H9 (cell line): ENCODE measurements at regions not wholly inside any gene's neighbourhood (a gene's known extent, or its start where the extent isn't known, plus 50 kb on each side); places are given as distances from the start of the nearest gene placed in this dataset.

Experiments used
- DNase-seq: peaks from one replicate; pipeline ENCODE4 v3.0.0-alpha.2; 2017
- H2AFZ ChIP-seq: one replicate; pipeline ENCODE4 v1.6.1; 2013; ENCODE audit warnings: mild to moderate bottlenecking, low read length, control low read depth, moderate library complexity
- H2AK5ac ChIP-seq: 2 replicates; pipeline ENCODE4 v1.6.1; 2013; ENCODE audit warnings: low read length, control low read depth, mixed read lengths; ENCODE audit not compliant: insufficient read length
- H2BK120ac ChIP-seq: one replicate; pipeline ENCODE4 v1.6.1; 2013; ENCODE audit warnings: low read depth, mild to moderate bottlenecking, low read length, control low read depth, inconsistent platforms; ENCODE audit not compliant: poor library complexity, severe bottlenecking
- H2BK12ac ChIP-seq: 2 replicates; pipeline ENCODE4 v1.6.1; 2013; ENCODE audit warnings: low read length, control low read depth, mixed read lengths, low read depth; ENCODE audit not compliant: insufficient read length
- H2BK15ac ChIP-seq: 2 replicates; pipeline ENCODE4 v1.6.1; 2013; ENCODE audit warnings: low read depth, low read length, control low read depth
- H2BK20ac ChIP-seq: one replicate; pipeline ENCODE4 v1.6.1; 2013; ENCODE audit warnings: low read depth, mild to moderate bottlenecking, low read length, control low read depth, inconsistent platforms; ENCODE audit not compliant: poor library complexity, severe bottlenecking
- H2BK5ac ChIP-seq: 2 replicates; pipeline ENCODE4 v1.6.1; 2013; ENCODE audit warnings: low read length, control low read depth, mixed read lengths; ENCODE audit not compliant: insufficient read length
- H3K14ac ChIP-seq: 2 replicates; pipeline ENCODE4 v1.6.1; 2013; ENCODE audit warnings: low read length, control low read depth; ENCODE audit not compliant: insufficient read depth
- H3K18ac ChIP-seq: 2 replicates; pipeline ENCODE4 v1.6.1; 2013; ENCODE audit warnings: low read depth, mild to moderate bottlenecking, mixed read lengths, low read length, control low read depth; ENCODE audit not compliant: insufficient read length
- H3K23ac ChIP-seq: 2 replicates; pipeline ENCODE4 v1.6.1; 2013; ENCODE audit warnings: low read length, control low read depth, mixed read lengths, low read depth; ENCODE audit not compliant: insufficient read length
- H3K23me2 ChIP-seq: 2 replicates; pipeline ENCODE4 v1.6.1; 2013; ENCODE audit warnings: low read depth, mild to moderate bottlenecking, mixed read lengths, low read length, control low read depth; ENCODE audit not compliant: insufficient read length, poor library complexity, severe bottlenecking
- H3K27ac ChIP-seq: 2 replicates; pipeline ENCODE4 v1.5.1; 2013; ENCODE audit warnings: low read length, control low read depth, mixed read lengths, low read depth; ENCODE audit not compliant: insufficient read length
- H3K27me3 ChIP-seq: 2 replicates; pipeline ENCODE4 v1.6.1; 2013; ENCODE audit warnings: low read length, control low read depth, inconsistent platforms; ENCODE audit not compliant: insufficient read depth
- H3K4ac ChIP-seq: 2 replicates; pipeline ENCODE4 v1.6.1; 2013; ENCODE audit warnings: low read depth, mild to moderate bottlenecking, control low read depth, inconsistent platforms, low read length, moderate library complexity
- H3K4me1 ChIP-seq: 2 replicates; pipeline ENCODE4 v1.6.1; 2013; ENCODE audit warnings: low read length, control low read depth, inconsistent platforms; ENCODE audit not compliant: insufficient read depth
- H3K4me2 ChIP-seq: 2 replicates; pipeline ENCODE4 v1.6.1; 2013; ENCODE audit warnings: low read length, control low read depth, mixed read lengths; ENCODE audit not compliant: insufficient read length, insufficient read depth
- H3K56ac ChIP-seq: 2 replicates; pipeline ENCODE4 v1.6.1; 2013; ENCODE audit warnings: low read depth, mild to moderate bottlenecking, mixed read lengths, low read length, control low read depth; ENCODE audit not compliant: insufficient read length
- H3K79me1 ChIP-seq: 2 replicates; pipeline ENCODE4 v1.6.1; 2013; ENCODE audit warnings: low read depth, mild to moderate bottlenecking, moderate library complexity, low read length, control low read depth, inconsistent platforms; ENCODE audit not compliant: insufficient read depth, poor library complexity, severe bottlenecking
- H3K79me2 ChIP-seq: 2 replicates; pipeline ENCODE4 v1.6.1; 2013; ENCODE audit warnings: low read length, control low read depth, inconsistent platforms; ENCODE audit not compliant: insufficient read depth
- H3K9ac ChIP-seq: 2 replicates; pipeline ENCODE4 v1.6.1; 2013; ENCODE audit warnings: low read length, control low read depth, mixed read lengths; ENCODE audit not compliant: insufficient read length; ENCODE audit errors: extremely low read depth
- H3K9me3 ChIP-seq: one replicate; pipeline ENCODE4 v1.6.1; 2013; ENCODE audit warnings: low read depth, low read length, inconsistent platforms; ENCODE audit not compliant: control insufficient read depth
- H3T11ph ChIP-seq: one replicate; pipeline ENCODE4 v1.6.1; 2013; ENCODE audit warnings: mild to moderate bottlenecking, low read length, control low read depth, inconsistent platforms
- H4K20me1 ChIP-seq: one replicate; pipeline ENCODE4 v1.6.1; 2013; ENCODE audit not compliant: control insufficient read depth, insufficient read length, insufficient read depth
- H4K5ac ChIP-seq: 2 replicates; pipeline ENCODE4 v1.6.1; 2013; ENCODE audit warnings: low read depth, mild to moderate bottlenecking, mixed read lengths, low read length, control low read depth; ENCODE audit not compliant: insufficient read length
- H4K8ac ChIP-seq: replicated peaks from 2 replicates; pipeline ENCODE4 v1.6.1; 2013; ENCODE audit warnings: low read length, control low read depth, mixed read lengths, low read depth; ENCODE audit not compliant: insufficient read length
- H4K91ac ChIP-seq: 2 replicates; pipeline ENCODE4 v1.6.1; 2013; ENCODE audit warnings: low read depth, mild to moderate bottlenecking, moderate library complexity, mixed read lengths, low read length, control low read depth; ENCODE audit not compliant: insufficient read length
- H3K27ac Mint-ChIP-seq, 3 experiments: 2 replicates in 2 of 3; 3 replicates in 1 of 3; pipeline ENCODE4 v1.8.0; 2020 to 2021; ENCODE audit warnings: mixed read lengths in 3 of 3, mild to moderate bottlenecking in 1 of 3, moderate library complexity in 1 of 3
- H3K27me3 Mint-ChIP-seq: 2 replicates; pipeline ENCODE4 v1.8.0; 2021; ENCODE audit warnings: low read depth, mild to moderate bottlenecking, moderate library complexity, mixed read lengths
- H3K36me3 Mint-ChIP-seq, 3 experiments: 2 replicates in 2 of 3; 3 replicates in 1 of 3; pipeline ENCODE4 v1.8.0; 2020 to 2021; ENCODE audit warnings: low read depth in 3 of 3, mixed read lengths in 3 of 3; ENCODE audit not compliant: insufficient read depth in 1 of 3
- H3K4me1 Mint-ChIP-seq, 2 experiments: 2 replicates each; pipeline ENCODE4 v1.8.0; 2020; ENCODE audit warnings: mixed read lengths in 2 of 2
- H3K4me3 Mint-ChIP-seq, 2 experiments: 2 replicates in 1 of 2; 3 replicates in 1 of 2; pipeline ENCODE4 v1.8.0; 2020 to 2021; ENCODE audit warnings: mild to moderate bottlenecking in 2 of 2, mixed read lengths in 2 of 2, moderate library complexity in 1 of 2
- H3K9me3 Mint-ChIP-seq, 2 experiments: 2 replicates in 1 of 2; 3 replicates in 1 of 2; pipeline ENCODE4 v1.8.0; 2020; ENCODE audit warnings: mild to moderate bottlenecking in 2 of 2, mixed read lengths in 2 of 2, moderate library complexity in 1 of 2
- WGBS: extraction: QIAGEN DNeasy Blood & Tissue Kit; methylation state at CpG from one replicate; pipeline ENCODE4 v1.1.7; 2013; ENCODE audit warnings: missing lambda C conversion rate, low lambda C conversion rate, mixed read lengths; ENCODE audit not compliant: insufficient read length; ENCODE audit errors: extremely low coverage; 5-methylcytosine and 5-hydroxymethylcytosine counted together
- TF ChIP-seq, protein P1 (sequence below): fragments of 200-600 bp; sonication (generic); conservative IDR thresholded peaks from 3 replicates; pipeline ENCODE4 v1.8.0; 2021; ENCODE audit warnings: antibody characterized with exemption, mild to moderate bottlenecking

DNA sequence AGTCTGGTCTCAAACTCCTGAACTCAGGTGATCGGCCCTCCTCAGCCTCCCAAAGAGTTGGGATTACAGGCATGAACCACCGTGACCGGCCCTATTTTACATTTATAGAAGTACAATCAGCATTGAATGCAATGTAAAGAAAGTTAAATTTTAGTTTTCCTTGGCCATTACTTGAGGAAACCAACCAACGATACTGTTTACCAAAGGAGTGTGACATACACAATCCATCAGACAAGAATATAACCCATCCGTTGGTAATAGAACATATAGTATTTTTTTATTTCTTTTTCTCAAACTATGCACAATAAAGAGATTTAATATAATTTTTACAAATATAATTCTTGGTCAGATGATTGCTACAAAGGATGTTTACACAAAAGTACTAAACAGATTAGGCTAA lies 63.1 kb upstream of the MOCS2 start:
- no peak overlapping the region for H2AFZ ChIP-seq
- H4K8ac ChIP-seq: no peak overlapping the region

More for the DNA sequence above, 63.1 kb upstream of the MOCS2 start:
- H4K20me1 ChIP-seq: no peaks in the 10 kb centered on the region
- no peaks in the 10 kb centered on the region for H3K4me1 ChIP-seq
- H4K5ac ChIP-seq: no peak overlapping the region
- H3K27ac ChIP-seq: no peak overlapping the region
- H2BK120ac ChIP-seq: no peak overlapping the region
- no peak overlapping the region for H3K4ac ChIP-seq
- Mint-ChIP-seq H3K9me3 (peaks cover 3 to 5% of the 10 kb centered on the region in 2 experiments; a peak in 4 of 5 replicates), H3K4me1 (no peaks in the 10 kb centered on the region), H3K27ac (peak overlapping the region in 1 of 3 experiments; percentile 55; a peak in 1 of 7 replicates), H3K27me3 (no peaks in the 10 kb centered on the region), H3K4me3 (no peak overlapping the region), H3K36me3 (no peaks in the 10 kb centered on the region; a peak in 1 of 7 replicates)
- no peak overlapping the region for H2BK20ac ChIP-seq
- H3K14ac ChIP-seq: no peak overlapping the region
- no peaks in the 10 kb centered on the region for H3K27me3 ChIP-seq
- H2BK5ac ChIP-seq: no peak overlapping the region
- H3K56ac ChIP-seq: no peak overlapping the region
- H4K91ac ChIP-seq: no peak overlapping the region
- H3K18ac ChIP-seq: no peak overlapping the region
- TF ChIP-seq, protein P1, sequence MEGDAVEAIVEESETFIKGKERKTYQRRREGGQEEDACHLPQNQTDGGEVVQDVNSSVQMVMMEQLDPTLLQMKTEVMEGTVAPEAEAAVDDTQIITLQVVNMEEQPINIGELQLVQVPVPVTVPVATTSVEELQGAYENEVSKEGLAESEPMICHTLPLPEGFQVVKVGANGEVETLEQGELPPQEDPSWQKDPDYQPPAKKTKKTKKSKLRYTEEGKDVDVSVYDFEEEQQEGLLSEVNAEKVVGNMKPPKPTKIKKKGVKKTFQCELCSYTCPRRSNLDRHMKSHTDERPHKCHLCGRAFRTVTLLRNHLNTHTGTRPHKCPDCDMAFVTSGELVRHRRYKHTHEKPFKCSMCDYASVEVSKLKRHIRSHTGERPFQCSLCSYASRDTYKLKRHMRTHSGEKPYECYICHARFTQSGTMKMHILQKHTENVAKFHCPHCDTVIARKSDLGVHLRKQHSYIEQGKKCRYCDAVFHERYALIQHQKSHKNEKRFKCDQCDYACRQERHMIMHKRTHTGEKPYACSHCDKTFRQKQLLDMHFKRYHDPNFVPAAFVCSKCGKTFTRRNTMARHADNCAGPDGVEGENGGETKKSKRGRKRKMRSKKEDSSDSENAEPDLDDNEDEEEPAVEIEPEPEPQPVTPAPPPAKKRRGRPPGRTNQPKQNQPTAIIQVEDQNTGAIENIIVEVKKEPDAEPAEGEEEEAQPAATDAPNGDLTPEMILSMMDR: no peak
- no peaks in the 10 kb centered on the region for H3K79me1 ChIP-seq
- no peak overlapping the region for H3T11ph ChIP-seq
- H3K23me2 ChIP-seq: no peaks in the 10 kb centered on the region
- no peak for DNase-seq
- WGBS: no CpG with 5 or more reads among the region's 5 CpGs
- H3K79me2 ChIP-seq: no peaks in the 10 kb centered on the region
- H3K23ac ChIP-seq: no peak overlapping the region
- no peak overlapping the region for H3K9ac ChIP-seq
- no peak overlapping the region for H2AK5ac ChIP-seq
- H3K4me2 ChIP-seq: no peak overlapping the region
- H2BK12ac ChIP-seq: no peak overlapping the region
- H3K9me3 ChIP-seq: no peaks in the 10 kb centered on the region
- H2BK15ac ChIP-seq: no peak overlapping the region
